ENCODE measurements at regions not wholly inside any gene's neighbourhood (a gene's known extent, or its start where the extent isn't known, plus 50 kb on each side); places are given as distances from the start of the nearest gene placed in this dataset.

DNA sequence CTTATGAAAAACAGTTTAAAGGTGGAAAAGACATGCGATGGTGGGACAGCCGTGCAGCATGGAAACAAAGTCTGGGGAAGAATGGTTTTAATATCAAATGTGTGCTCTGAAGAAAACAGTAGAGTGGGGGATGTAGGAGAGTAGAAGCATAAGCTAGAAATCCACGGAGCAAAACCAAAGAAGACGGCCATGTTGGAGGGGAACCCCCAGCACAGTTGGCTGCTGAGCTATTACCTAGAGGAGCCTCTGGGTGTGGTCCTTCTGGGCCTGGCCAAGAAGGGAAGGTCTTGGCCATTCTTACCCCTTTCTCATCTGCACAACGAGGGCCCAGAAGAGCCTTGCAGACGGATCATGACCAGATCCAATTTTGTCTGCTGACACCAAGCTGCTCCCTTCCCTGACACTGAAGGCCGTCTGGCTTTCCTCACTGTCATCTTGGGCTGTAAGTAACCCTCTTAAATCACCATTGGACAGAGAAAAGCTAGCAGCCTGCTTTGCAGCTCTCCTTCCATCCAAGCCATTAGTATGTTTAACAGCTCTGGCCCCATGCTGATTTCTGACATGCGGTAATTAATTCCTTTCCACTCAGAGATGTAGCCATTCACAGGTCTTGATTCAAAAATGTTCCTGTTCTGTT, 189.5 kb downstream of the SEC61B start:
- no peak overlapping the region for H3K4me2 ChIP-seq (ENCODE audit: insufficient read depth, insufficient read length, low read length)
- no peak overlapping the region for H2AFZ ChIP-seq (ENCODE audit: low read length)
- no peak overlapping the region for H2BK120ac ChIP-seq (ENCODE audit: low read depth, low read length, poor library complexity, severe bottlenecking)
- H2BK20ac ChIP-seq (ENCODE audit: low read depth, low read length, poor library complexity, severe bottlenecking): no peak overlapping the region
- H3K79me2 ChIP-seq (ENCODE audit: insufficient read depth, low read length): no peaks in the 10 kb centered on the region
- no peaks in the 10 kb centered on the region for H3K9me3 ChIP-seq (ENCODE audit: control insufficient read depth, low read depth, low read length)
- no peak for DNase-seq
- no peaks in the 10 kb centered on the region for H3K23me2 ChIP-seq (ENCODE audit: insufficient read length, low read depth, low read length, poor library complexity, severe bottlenecking)
- no peak overlapping the region; a peak in 1 of 7 replicates for H3K27ac Mint-ChIP-seq
- no peak overlapping the region for H2BK5ac ChIP-seq (ENCODE audit: insufficient read length, low read length)
- no peak overlapping the region for H3K9ac ChIP-seq (ENCODE audit: extremely low read depth, insufficient read length, low read length)
- H3K18ac ChIP-seq (ENCODE audit: insufficient read length, low read depth, low read length): no peak overlapping the region
- H2BK15ac ChIP-seq (ENCODE audit: low read depth, low read length): no peak overlapping the region
- H4K5ac ChIP-seq (ENCODE audit: insufficient read length, low read depth, low read length): no peak overlapping the region
- H3K27me3 Mint-ChIP-seq (ENCODE audit: low read depth): peaks cover 1% of the 10 kb centered on the region; the same call in 1 of the 2 replicates
- no peak overlapping the region for H4K91ac ChIP-seq (ENCODE audit: insufficient read length, low read depth, low read length)
- no peak overlapping the region for H3T11ph ChIP-seq (ENCODE audit: low read length)
- peaks cover 0 to 4% (median 0%) of the 10 kb centered on the region in 3 experiments; a peak in 1 of 7 replicates for H3K36me3 Mint-ChIP-seq (ENCODE audit: insufficient read depth in 1 of 3, low read depth in 3 of 3)
- no peak for TF ChIP-seq CTCF (conservative IDR thresholded peaks at IDR 0.05)
- no peak overlapping the region for H2BK12ac ChIP-seq (ENCODE audit: insufficient read length, low read depth, low read length)
- no peak overlapping the region for H3K56ac ChIP-seq (ENCODE audit: insufficient read length, low read depth, low read length)
- peaks cover 23 to 24% of the 10 kb centered on the region in 2 experiments for H3K4me1 Mint-ChIP-seq
- no CpG with 5 or more reads among the region's 8 CpGs for WGBS (ENCODE audit: extremely low coverage, insufficient read length, low lambda C conversion rate)
- no peak overlapping the region for H3K4ac ChIP-seq (ENCODE audit: low read depth, low read length)
- H3K27ac ChIP-seq (ENCODE audit: insufficient read length, low read depth, low read length): no peak overlapping the region
- H3K4me3 Mint-ChIP-seq: no peak overlapping the region
- H4K8ac ChIP-seq (replicated peaks; ENCODE audit: insufficient read length, low read depth, low read length): no peak overlapping the region
- H3K79me1 ChIP-seq (ENCODE audit: insufficient read depth, low read depth, low read length, poor library complexity, severe bottlenecking): no peaks in the 10 kb centered on the region
- 0 out of 5 replicates have a peak, but pooled peaks cover 0 to 2% of the 10 kb centered on the region in 2 experiments for H3K9me3 Mint-ChIP-seq
- no peak overlapping the region for H3K23ac ChIP-seq (ENCODE audit: insufficient read length, low read depth, low read length)
- no peaks in the 10 kb centered on the region for H3K27me3 ChIP-seq (ENCODE audit: insufficient read depth, low read length)
- no peak overlapping the region for H2AK5ac ChIP-seq (ENCODE audit: insufficient read length, low read length)
- H3K4me1 ChIP-seq (ENCODE audit: insufficient read depth, low read length): no peaks in the 10 kb centered on the region; the same call in 1 of the 2 replicates
- no peaks in the 10 kb centered on the region for H4K20me1 ChIP-seq (ENCODE audit: control insufficient read depth, insufficient read depth, insufficient read length)
- no peak overlapping the region for H3K14ac ChIP-seq (ENCODE audit: insufficient read depth, low read length)
